ENCODE measurements at regions not wholly inside any gene's neighbourhood (a gene's known extent, or its start where the extent isn't known, plus 50 kb on each side); places are given as distances from the start of the nearest gene placed in this dataset.
A peak's percentile ranks its signal among the peaks of the same experiment; 100 is the strongest.
"Not testable (repeated sequence)": the region's sequence is repeated elsewhere in the genome, so short reads cannot be mapped to it uniquely, and the experiment has no call there.

DNA sequence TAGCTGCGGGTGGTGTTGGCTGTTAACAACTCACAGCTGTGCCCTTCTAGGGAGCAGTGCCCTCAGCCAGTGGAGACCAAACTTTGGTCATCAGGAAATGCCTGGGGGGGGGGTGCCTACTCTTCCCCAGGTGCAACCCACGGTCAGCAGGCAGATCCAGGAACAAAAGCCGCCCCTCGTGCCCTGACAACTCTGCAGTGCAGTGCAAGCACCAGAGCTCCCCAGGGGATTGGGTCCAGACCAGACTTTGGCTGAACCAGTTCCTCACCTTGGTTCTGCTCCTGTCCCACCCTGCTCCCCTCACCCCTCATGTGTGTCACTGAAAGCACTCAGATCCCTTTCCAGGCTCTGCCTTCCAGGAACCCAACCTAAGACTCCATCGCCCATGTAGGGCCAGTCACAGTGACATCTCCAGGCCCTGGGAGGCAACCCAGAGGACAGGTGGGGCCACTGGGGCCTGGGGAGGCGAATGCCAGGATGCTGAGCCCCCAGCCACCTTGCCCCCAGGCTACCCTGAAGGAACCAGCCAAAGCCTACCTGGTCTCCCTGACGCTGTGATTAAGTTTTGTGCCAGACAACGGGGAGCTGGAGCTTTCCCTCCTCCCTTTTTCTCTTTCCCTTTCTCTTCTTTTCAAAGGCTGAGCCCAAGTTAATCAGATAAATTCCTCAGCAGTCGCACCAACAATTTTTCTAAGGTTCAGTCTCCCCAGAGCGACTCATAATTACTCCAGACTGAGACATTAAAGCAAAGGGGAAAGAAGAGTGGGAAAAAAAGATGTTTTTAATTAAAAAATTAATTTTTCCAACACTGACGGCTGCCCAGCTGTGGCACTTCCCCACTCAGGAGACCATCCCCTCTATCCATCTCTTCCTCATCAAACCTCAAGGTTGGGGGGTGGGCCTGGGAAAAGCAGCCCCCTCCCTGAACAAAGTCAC, 207.5 kb upstream of the LINGO1 start:
- no peak for DNase-seq (ENCODE audit: low spot score)

DNA sequence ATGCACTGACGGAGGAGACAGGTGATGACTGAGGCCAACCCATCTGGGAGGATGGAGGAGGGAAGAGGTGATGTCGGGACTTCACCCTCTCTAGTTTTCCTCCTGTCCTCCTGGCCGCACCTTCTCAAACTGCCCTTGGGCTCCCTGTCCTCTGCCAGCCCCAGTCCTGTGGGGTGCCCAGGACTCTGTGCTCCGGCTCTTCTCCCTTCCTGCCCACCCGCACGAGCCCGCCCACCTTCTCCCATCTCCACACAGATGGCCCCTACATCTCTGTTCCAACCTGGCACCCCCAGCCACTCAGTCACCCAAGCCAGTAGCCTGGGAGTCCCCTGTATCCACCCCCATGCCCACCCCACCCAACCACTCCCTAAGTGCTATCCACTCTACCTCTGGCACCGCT, 206.7 kb upstream of the LINGO1 start:
- no peak for DNase-seq (ENCODE audit: low spot score)

- no peak for DNase-seq (ENCODE audit: low spot score)
These were observed 205.9 kb upstream of the LINGO1 start for GRCh38 chr15:77838595-77838994.

DNA sequence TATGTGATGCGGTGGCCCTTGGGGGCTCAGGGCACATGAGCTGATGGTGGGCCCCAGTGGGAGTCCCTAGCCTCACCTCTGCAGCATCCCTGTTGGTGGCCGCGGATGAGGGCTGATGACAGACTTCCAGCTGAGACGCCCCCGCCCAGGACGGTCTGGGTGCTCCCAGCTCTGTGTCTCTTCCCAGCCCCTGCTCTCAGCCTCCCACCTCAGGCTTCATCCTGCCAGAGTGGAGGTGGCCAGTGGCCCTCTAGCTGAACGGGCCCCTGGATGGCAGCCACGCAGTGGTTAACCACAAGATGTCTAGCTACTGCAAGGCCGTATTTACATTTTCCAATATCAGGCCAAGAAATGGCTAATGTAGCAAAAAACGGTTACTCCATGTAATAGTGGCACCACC, 205.3 kb upstream of the LINGO1 start:
- DNase-seq (ENCODE audit: low spot score), result no peak

- no peak for DNase-seq (ENCODE audit: low spot score)
These were observed 204.9 kb upstream of the LINGO1 start for GRCh38 chr15:77837649-77838025.

- DNase-seq (ENCODE audit: low spot score), result no peak
These were observed 204.4 kb upstream of the LINGO1 start for GRCh38 chr15:77836906-77837648.

DNA sequence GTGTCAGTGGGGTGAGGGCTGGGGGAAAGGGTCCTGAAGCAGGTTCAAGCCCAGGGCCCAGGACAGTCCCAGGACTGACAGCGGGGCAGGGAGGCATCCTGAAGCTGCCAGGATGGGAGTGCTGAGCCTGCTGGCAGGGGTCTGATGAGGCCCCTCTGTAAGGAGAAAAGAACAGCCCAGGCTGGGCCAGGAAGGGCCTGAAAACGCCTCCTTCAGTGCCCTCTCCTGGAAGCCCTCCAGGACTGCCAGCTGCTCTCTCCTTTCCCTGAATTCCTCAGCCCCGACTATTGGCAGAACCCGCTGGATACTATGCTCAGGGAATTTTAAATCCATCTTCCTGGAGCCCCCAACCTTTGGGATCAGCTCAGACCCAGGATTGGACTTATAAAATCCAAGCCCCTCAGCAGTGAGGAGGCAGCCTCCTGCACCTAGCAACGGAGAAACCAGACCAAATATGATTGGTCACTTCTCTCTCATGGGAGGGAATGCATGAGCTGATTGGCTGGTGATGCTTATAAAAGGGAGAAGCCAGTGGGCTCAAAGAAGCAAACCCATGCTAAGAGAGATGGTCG, 203.5 kb upstream of the LINGO1 start:
- DNase-seq (ENCODE audit: low spot score), result peak; percentile 44

DNA sequence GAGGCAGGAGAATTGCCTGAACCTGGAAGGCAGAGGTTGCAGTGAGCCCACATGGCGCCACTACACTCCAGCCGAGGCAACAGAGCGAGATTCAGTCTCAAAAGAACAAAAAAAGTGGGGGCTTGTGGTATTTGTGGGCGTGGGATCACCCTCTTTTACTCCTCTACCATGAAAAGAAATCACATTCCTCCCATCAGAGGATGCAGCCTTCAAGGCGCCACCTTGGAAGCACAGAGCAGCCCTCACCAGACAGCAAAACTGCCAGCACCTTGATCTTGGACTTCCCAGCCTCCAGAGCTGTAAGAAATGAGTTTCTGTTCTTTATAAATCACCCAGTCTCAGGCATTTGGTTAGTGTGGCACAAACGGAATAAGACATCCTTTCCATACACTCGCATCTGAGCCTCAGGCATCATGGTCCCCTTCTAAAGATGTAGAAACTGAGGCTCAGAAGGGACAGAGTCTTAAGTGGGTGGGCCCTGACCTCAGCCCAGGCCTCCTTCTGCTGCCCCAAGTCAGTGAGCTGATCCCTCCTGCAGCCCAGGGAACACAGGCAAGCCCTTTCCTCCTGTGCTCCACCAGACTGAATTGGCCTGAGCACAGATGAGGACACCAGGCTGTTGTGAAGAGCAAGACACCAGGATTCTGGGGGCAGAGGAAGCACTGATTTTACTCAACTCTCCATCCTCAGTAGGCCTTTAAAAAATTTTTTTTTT, 201.7 kb upstream of the LINGO1 start:
- no peak for DNase-seq (ENCODE audit: low spot score)

DNA sequence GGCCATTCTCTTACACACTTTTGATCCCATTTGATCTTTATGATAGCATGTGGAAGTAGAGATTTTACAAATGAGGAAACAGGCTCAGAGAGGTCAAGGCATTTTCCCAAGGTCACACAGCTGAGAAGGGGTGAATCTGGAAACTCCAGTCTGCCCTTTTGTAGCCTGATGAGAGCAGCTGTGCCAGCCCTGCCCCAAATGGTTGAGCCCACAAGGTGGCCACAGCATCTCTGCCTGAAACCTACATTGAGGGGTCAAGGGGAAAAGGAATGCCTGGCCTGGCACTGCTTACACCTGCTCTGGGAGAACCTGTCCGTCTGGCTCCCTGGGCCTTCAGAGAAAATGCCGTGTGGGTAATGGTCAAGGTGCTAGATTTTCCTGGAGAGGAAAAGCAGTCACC, 200.2 kb upstream of the LINGO1 start:
- DNase-seq (ENCODE audit: low spot score), result no peak

GRCh38 chr15:77831986-77832385, 199.3 kb upstream of the LINGO1 start:
- DNase-seq (ENCODE audit: low spot score), result no peak

- DNase-seq (ENCODE audit: low spot score), result peak; percentile 84
These were observed 197.3 kb upstream of the LINGO1 start for GRCh38 chr15:77830051-77830468.

- DNase-seq (ENCODE audit: low spot score), result not testable (repeated sequence)
These were observed 196.6 kb upstream of the LINGO1 start for GRCh38 chr15:77829331-77829730.

GRCh38 chr15:77827860-77828259, 195.1 kb upstream of the LINGO1 start:
- no peak for DNase-seq (ENCODE audit: low spot score)

DNA sequence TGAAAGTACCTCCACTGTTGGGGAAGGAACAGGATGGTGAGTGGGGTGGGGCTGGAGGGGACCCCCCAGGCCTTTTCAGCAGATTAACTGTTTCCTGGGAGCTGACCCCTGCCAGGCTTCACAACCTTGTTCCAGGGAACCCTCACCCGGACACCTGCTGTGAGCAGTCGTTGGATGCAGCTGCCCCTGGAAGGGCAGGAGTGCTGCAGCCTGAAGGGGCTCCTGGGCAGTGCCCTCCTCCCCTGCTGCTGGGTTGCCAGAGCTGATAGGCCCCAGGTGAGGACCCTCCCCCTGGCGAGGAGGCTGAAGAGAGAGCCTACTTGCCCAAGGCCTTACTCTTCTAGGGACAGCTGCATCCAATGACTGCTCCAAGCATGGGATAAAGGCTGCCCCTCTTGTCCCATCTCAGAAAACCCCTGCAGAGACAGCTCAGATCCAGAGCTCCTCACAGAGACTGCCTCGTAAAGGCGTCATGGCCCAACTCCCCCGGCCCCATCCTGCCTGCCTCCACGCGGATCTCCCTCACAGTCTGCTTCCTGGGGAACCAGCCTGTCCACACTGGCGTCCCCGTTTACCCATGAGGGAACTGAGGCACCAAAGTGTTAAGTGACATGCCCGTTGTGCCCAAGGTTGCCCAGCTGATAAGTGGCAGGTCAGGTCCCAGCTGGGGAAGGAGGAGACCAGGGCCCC, 193.4 kb upstream of the LINGO1 start:
- no peak for DNase-seq (ENCODE audit: low spot score)

DNA sequence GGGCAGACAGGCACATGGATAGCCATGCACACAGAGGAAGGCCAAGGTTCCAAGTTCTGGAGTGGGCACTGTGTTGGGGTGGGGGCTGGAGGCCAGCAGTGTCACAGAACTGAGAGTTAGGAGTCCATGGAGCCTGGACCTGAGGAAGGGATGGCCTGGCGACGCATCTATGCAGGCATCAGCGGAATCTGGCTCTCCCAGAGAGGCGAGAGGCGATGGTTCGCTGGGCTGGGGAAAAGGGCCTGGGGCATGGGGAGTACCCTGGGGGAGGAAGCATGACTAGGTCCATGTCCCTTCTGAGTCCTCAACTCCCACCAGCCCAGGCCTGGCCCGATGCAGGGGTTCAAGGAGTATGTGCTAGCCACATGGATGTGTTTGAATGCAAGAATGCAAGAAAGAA, 192.8 kb upstream of the LINGO1 start:
- DNase-seq (ENCODE audit: low spot score), result no peak

DNA sequence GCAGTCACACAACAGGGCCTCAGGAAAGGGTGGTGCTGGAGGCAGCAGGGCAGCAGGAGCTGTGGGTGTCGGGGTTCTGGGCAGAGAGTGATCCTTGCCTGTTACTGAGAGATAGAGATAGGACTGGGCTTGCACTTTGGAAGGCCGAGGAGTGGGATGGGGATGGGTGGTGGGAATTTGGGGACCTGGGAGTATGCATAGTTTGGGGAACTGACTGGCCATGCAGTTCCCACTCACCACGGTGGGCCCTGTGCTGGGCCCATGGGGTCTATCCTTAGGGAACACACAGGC, 192.5 kb upstream of the LINGO1 start:
- DNase-seq (ENCODE audit: low spot score), result no peak

- no peak for DNase-seq (ENCODE audit: low spot score)
These were observed 191.9 kb upstream of the LINGO1 start for GRCh38 chr15:77824361-77825251.

- DNase-seq (ENCODE audit: low spot score), result no peak
These were observed 191.0 kb upstream of the LINGO1 start for GRCh38 chr15:77823736-77824135.

GRCh38 chr15:77822631-77823230, 190.0 kb upstream of the LINGO1 start:
- DNase-seq (ENCODE audit: low spot score), result no peak

GRCh38 chr15:77821959-77822256, 189.2 kb upstream of the LINGO1 start:
- DNase-seq (ENCODE audit: low spot score), result no peak
